Neural progenitor cell (in vitro differentiated cells): ENCODE measurements at regions not wholly inside any gene's neighbourhood (a gene's known extent, or its start where the extent isn't known, plus 50 kb on each side); places are given as distances from the start of the nearest gene placed in this dataset.

Source experiments
- DNase-seq: peaks from one replicate; pipeline ENCODE4 v3.0.0-alpha.2; 2016; ENCODE audit warnings: low spot score
- H2AFZ ChIP-seq: fragments of 200-600 bp; sonication (generic); replicated peaks from 2 replicates; pipeline ENCODE4 v1.6.1; 2016; ENCODE audit warnings: antibody characterized with exemption
- H3F3A ChIP-seq: fragments of 200-600 bp; sonication (generic); 2 replicates; pipeline ENCODE4 v1.6.1; 2016; ENCODE audit warnings: antibody characterized with exemption, low read depth
- H3K27ac ChIP-seq: fragments of 200-600 bp; sonication (generic); 2 replicates; pipeline ENCODE4 v1.5.1; 2016; ENCODE audit warnings: mild to moderate bottlenecking
- H3K27me3 ChIP-seq: fragments of 200-600 bp; sonication (generic); 2 replicates; pipeline ENCODE4 v1.6.1; 2016; ENCODE audit warnings: mild to moderate bottlenecking, moderate library complexity
- H3K36me3 ChIP-seq: fragments of 200-600 bp; sonication (generic); 2 replicates; pipeline ENCODE4 v1.5.1; 2016
- H3K4me1 ChIP-seq: fragments of 200-600 bp; sonication (generic); 2 replicates; pipeline ENCODE4 v1.6.1; 2016; ENCODE audit warnings: mixed run types
- H3K4me2 ChIP-seq: fragments of 200-600 bp; sonication (generic); 2 replicates; pipeline ENCODE4 v1.6.1; 2016
- H3K4me3 ChIP-seq: fragments of 200-600 bp; sonication (generic); 2 replicates; pipeline ENCODE4 v1.5.1; 2016
- H3K79me2 ChIP-seq: fragments of 200-600 bp; sonication (generic); 2 replicates; pipeline ENCODE4 v1.6.1; 2016; ENCODE audit warnings: low read depth
- H3K9ac ChIP-seq: fragments of 200-600 bp; sonication (generic); 2 replicates; pipeline ENCODE4 v1.6.1; 2016
- H3K9me3 ChIP-seq: fragments of 200-600 bp; sonication (generic); 2 replicates; pipeline ENCODE4 v1.5.1; 2016; ENCODE audit warnings: low read depth
- H4K20me1 ChIP-seq: fragments of 200-600 bp; sonication (generic); 2 replicates; pipeline ENCODE4 v1.6.1; 2016; ENCODE audit warnings: low read depth
- H3K27ac Mint-ChIP-seq: 3 replicates; pipeline ENCODE4 v1.8.0; 2021; ENCODE audit warnings: mixed read lengths
- H3K27me3 Mint-ChIP-seq: 2 replicates; pipeline ENCODE4 v1.8.0; 2022; ENCODE audit warnings: low read depth, mild to moderate bottlenecking, inconsistent platforms, moderate library complexity, mixed read lengths; ENCODE audit not compliant: insufficient read depth
- H3K36me3 Mint-ChIP-seq: 3 replicates; pipeline ENCODE4 v1.8.0; 2021; ENCODE audit warnings: mixed read lengths
- H3K4me1 Mint-ChIP-seq: 3 replicates; pipeline ENCODE4 v1.8.0; 2021; ENCODE audit warnings: mixed read lengths
- H3K4me3 Mint-ChIP-seq: 3 replicates; pipeline ENCODE4 v1.8.0; 2021; ENCODE audit warnings: mild to moderate bottlenecking, moderate library complexity, mixed read lengths
- H3K9me3 Mint-ChIP-seq: 3 replicates; pipeline ENCODE4 v1.8.0; 2020; ENCODE audit warnings: mixed read lengths
- CTCF ChIP-seq: fragments of 200-600 bp; sonication (generic); IDR thresholded peaks from 2 replicates; pipeline ENCODE4 v1.5.1; 2017; ENCODE audit warnings: antibody characterized with exemption, mild to moderate bottlenecking
- EZH2 ChIP-seq: fragments of 200-600 bp; sonication (generic); IDR thresholded peaks from 2 replicates; pipeline ENCODE4 v1.6.1; 2017; ENCODE audit warnings: antibody characterized with exemption, mild to moderate bottlenecking, moderate library complexity
- EZH2phosphoT487 ChIP-seq: fragments of 200-600 bp; sonication (generic); IDR thresholded peaks from 2 replicates; pipeline ENCODE4 v1.6.1; 2017; ENCODE audit warnings: antibody characterized with exemption

GRCh38 chr2:155600914-155601760, 731.4 kb downstream of the NR4A2 start:
- Histone ChIP-seq H3K4me1 (no peaks in the 10 kb centered on the region), H2AFZ (no peak overlapping the region), H3K27ac (no peak overlapping the region), H3K4me3 (no peak overlapping the region), H3K79me2 (no peaks in the 10 kb centered on the region), H3K4me2 (no peak overlapping the region), H3K36me3 (no peaks in the 10 kb centered on the region), H4K20me1 (no peaks in the 10 kb centered on the region), H3F3A (no peaks in the 10 kb centered on the region), H3K27me3 (no peaks in the 10 kb centered on the region), H3K9me3 (no peaks in the 10 kb centered on the region), H3K9ac (no peak overlapping the region)
- H3K9me3 Mint-ChIP-seq: no peaks in the 10 kb centered on the region
- H3K4me1 Mint-ChIP-seq: no peaks in the 10 kb centered on the region
- no peak overlapping the region for H3K27ac Mint-ChIP-seq
- DNase-seq: no peak
- H3K36me3 Mint-ChIP-seq: no peaks in the 10 kb centered on the region
- H3K27me3 Mint-ChIP-seq: no peaks in the 10 kb centered on the region
- TF ChIP-seq EZH2phosphoT487 (no peak), CTCF (no peak), EZH2 (no peak)
- no peak overlapping the region for H3K4me3 Mint-ChIP-seq

GRCh38 chr2:155600296-155600695, 732.2 kb downstream of the NR4A2 start:
- no peak for TF ChIP-seq CTCF
- Histone ChIP-seq H3K9me3 (no peaks in the 10 kb centered on the region), H3K4me3 (no peak overlapping the region), H4K20me1 (no peaks in the 10 kb centered on the region), H3K36me3 (no peaks in the 10 kb centered on the region), H3K4me1 (no peaks in the 10 kb centered on the region), H2AFZ (no peak overlapping the region), H3K79me2 (no peaks in the 10 kb centered on the region), H3F3A (no peaks in the 10 kb centered on the region), H3K4me2 (no peak overlapping the region), H3K9ac (no peak overlapping the region), H3K27me3 (no peaks in the 10 kb centered on the region), H3K27ac (no peak overlapping the region)
- no peaks in the 10 kb centered on the region for H3K27me3 Mint-ChIP-seq
- H3K36me3 Mint-ChIP-seq: no peaks in the 10 kb centered on the region
- H3K4me3 Mint-ChIP-seq: no peak overlapping the region
- H3K4me1 Mint-ChIP-seq: no peaks in the 10 kb centered on the region
- DNase-seq: no peak
- H3K27ac Mint-ChIP-seq: no peak overlapping the region
- H3K9me3 Mint-ChIP-seq: no peaks in the 10 kb centered on the region

GRCh38 chr2:155599834-155600233, 732.7 kb downstream of the NR4A2 start:
- DNase-seq: no peak
- no peaks in the 10 kb centered on the region for H3K9me3 Mint-ChIP-seq
- H3K9ac ChIP-seq: no peak overlapping the region
- TF ChIP-seq CTCF (no peak), EZH2 (no peak), EZH2phosphoT487 (no peak)
- no peaks in the 10 kb centered on the region for H3K9me3 ChIP-seq
- no peaks in the 10 kb centered on the region for H4K20me1 ChIP-seq
- H3K27me3 Mint-ChIP-seq: no peaks in the 10 kb centered on the region
- H3K79me2 ChIP-seq: no peaks in the 10 kb centered on the region
- no peak overlapping the region for H3K4me3 ChIP-seq
- no peaks in the 10 kb centered on the region for H3K36me3 ChIP-seq
- no peaks in the 10 kb centered on the region for H3K4me1 ChIP-seq
- no peak overlapping the region for H3K27ac Mint-ChIP-seq
- H3K27me3 ChIP-seq: no peaks in the 10 kb centered on the region
- no peak overlapping the region for H3K4me2 ChIP-seq
- no peaks in the 10 kb centered on the region for H3F3A ChIP-seq
- H3K4me3 Mint-ChIP-seq: no peak overlapping the region
- no peaks in the 10 kb centered on the region for H3K4me1 Mint-ChIP-seq
- H3K27ac ChIP-seq: no peak overlapping the region
- H3K36me3 Mint-ChIP-seq: no peaks in the 10 kb centered on the region
- no peak overlapping the region for H2AFZ ChIP-seq
